ENCODE measurements at regions not wholly inside any gene's neighbourhood (a gene's known extent, or its start where the extent isn't known, plus 50 kb on each side); places are given as distances from the start of the nearest gene placed in this dataset.

GRCh38 chr7:28328822-28329660 lies 83.3 kb upstream of the CREB5 start (continued):
- no peak for TF ChIP-seq ZSCAN18 (tag by site-specific recombination; IDR thresholded peaks at IDR 0.05)
- TF ChIP-seq PRDM10 (tag by site-specific recombination; IDR thresholded peaks at IDR 0.05), result no peak
- no peak for TF ChIP-seq ZBTB48 (tag by site-specific recombination; IDR thresholded peaks at IDR 0.05)
- TF ChIP-seq ZNF514 (tag by site-specific recombination; IDR thresholded peaks at IDR 0.05), result no peak
- TF ChIP-seq ZNF76 (tag by site-specific recombination; IDR thresholded peaks at IDR 0.05; ENCODE audit: borderline replicate concordance, low read depth), result no peak
- TF ChIP-seq ATF2 (tag by site-specific recombination; IDR thresholded peaks at IDR 0.05; ENCODE audit: low read depth), result no peak
- TF ChIP-seq ZBTB20 (tag by site-specific recombination; IDR thresholded peaks at IDR 0.05), result no peak
- TF ChIP-seq ZNF548 (tag by site-specific recombination; IDR thresholded peaks at IDR 0.05), result no peak

GRCh38 chr7:28329661-28330363 lies 82.5 kb upstream of the CREB5 start:
- TF ChIP-seq BCL11A (tag by site-specific recombination; IDR thresholded peaks at IDR 0.05; ENCODE audit: low read depth), result no peak
- TF ChIP-seq PBX3 (CRISPR knock-in tag; IDR thresholded peaks at IDR 0.05), result no peak
- no peak for TF ChIP-seq SP3 (tag by site-specific recombination; IDR thresholded peaks at IDR 0.05)
- no peak for TF ChIP-seq ZNF692 (tag by site-specific recombination; IDR thresholded peaks at IDR 0.05)
- TF ChIP-seq ZNF302 (tag by site-specific recombination; IDR thresholded peaks at IDR 0.05; ENCODE audit: low read depth), result no peak
- TF ChIP-seq ZXDB (tag by site-specific recombination; IDR thresholded peaks at IDR 0.05), result no peak
- no peak for TF ChIP-seq ZNF274 (IDR thresholded peaks at IDR 0.05; ENCODE audit: low read length)
- no peak for TF ChIP-seq ZNF274 (tag by site-specific recombination; IDR thresholded peaks at IDR 0.05; ENCODE audit: borderline replicate concordance)
- no peak for TF ChIP-seq ZBTB17 (tag by site-specific recombination; IDR thresholded peaks at IDR 0.05)
- no peak for TF ChIP-seq ZNF354C (tag by site-specific recombination; IDR thresholded peaks at IDR 0.05; ENCODE audit: borderline replicate concordance, low read depth)
- TF ChIP-seq ZNF510 (tag by site-specific recombination; IDR thresholded peaks at IDR 0.05; ENCODE audit: insufficient replicate concordance), result no peak
- TF ChIP-seq ZNF521 (tag by site-specific recombination; IDR thresholded peaks at IDR 0.05), result no peak
- TF ChIP-seq ZNF24 (tag by site-specific recombination; IDR thresholded peaks at IDR 0.05), result no peak
- no peak overlapping the region for H3K27ac ChIP-seq (ENCODE audit: extremely low read depth, low read depth, low read length)
- H3K9me3 ChIP-seq (ENCODE audit: control insufficient read depth, insufficient read depth, low read depth, low read length), result no peaks in the 10 kb centered on the region; the same call in 1 of the 2 replicates
- POLR2A ChIA-PET, result no interaction called here
- no peaks in the 10 kb centered on the region for H3K36me3 ChIP-seq (ENCODE audit: control insufficient read depth in 2 of 2, insufficient read depth in 1 of 2, low read length in 2 of 2)
- CTCF ChIA-PET, result no interaction called here
- H3K4me3 ChIP-seq (ENCODE audit: low read depth, low read length), result no peak overlapping the region
- H3K4me1 ChIP-seq (ENCODE audit: control insufficient read depth, insufficient read depth, low read length), result no peaks in the 10 kb centered on the region
